A549 (cell line): ENCODE measurements at regions not wholly inside any gene's neighbourhood (a gene's known extent, or its start where the extent isn't known, plus 50 kb on each side); places are given as distances from the start of the nearest gene placed in this dataset.

ENCODE experiments used
- CEBPB ChIP-seq, 2 experiments: fragments of >200 bp in 1 of 2; sonication (Bioruptor Twin) in 1 of 2; formaldehyde crosslinking in 1 of 2; IDR thresholded peaks; 2 replicates each; pipeline ENCODE4 v1.6.1; 2012 to 2016
- CHD4 ChIP-seq: fragments of 200-600 bp; sonication (generic); IDR thresholded peaks from 2 replicates; pipeline ENCODE4 v1.6.1; 2016; ENCODE audit warnings: antibody characterized with exemption, mild to moderate bottlenecking, borderline replicate concordance
- CTCF ChIP-seq: fragments of >200 bp; sonication (Bioruptor Twin); formaldehyde crosslinking; IDR thresholded peaks from 3 replicates; pipeline ENCODE4 v1.5.1; 2016
- EP300 ChIP-seq, 2 experiments: fragments of >200 bp; sonication (Bioruptor Twin); formaldehyde crosslinking; IDR thresholded peaks; 2 replicates in 1 of 2; 3 replicates in 1 of 2; pipeline ENCODE4 v1.6.1; 2016 to 2017
- MAFK ChIP-seq: fragments of 450-650 bp; IDR thresholded peaks from 2 replicates; pipeline ENCODE4 v1.6.1; 2014; ENCODE audit not compliant: partially characterized antibody
- POLR2A ChIP-seq: IDR thresholded peaks from 2 replicates; pipeline ENCODE4 v1.6.1; 2012; ENCODE audit warnings: mild to moderate bottlenecking, low read length
- RCOR1 ChIP-seq: fragments of 150-350 bp; IDR thresholded peaks from 2 replicates; pipeline ENCODE4 v1.6.1; 2014; ENCODE audit warnings: antibody characterized with exemption, low read length, low read depth
- REST ChIP-seq: fragments of 200-600 bp; sonication (generic); IDR thresholded peaks from 2 replicates; pipeline ENCODE4 v1.6.1; 2016; ENCODE audit warnings: antibody characterized with exemption, mild to moderate bottlenecking, moderate library complexity
- ZC3H11A ChIP-seq: fragments of 450-650 bp; IDR thresholded peaks from 2 replicates; pipeline ENCODE4 v1.6.1; 2014; ENCODE audit warnings: antibody characterized with exemption, mild to moderate bottlenecking

- no peak for TF ChIP-seq CHD4
- TF ChIP-seq POLR2A, result no peak
- TF ChIP-seq CTCF, result no peak
- no peak for TF ChIP-seq REST
- TF ChIP-seq EP300 (IDR thresholded peaks at IDR 0.05), result no peak
- no peak for TF ChIP-seq MAFK
- no peak for TF ChIP-seq CEBPB (IDR thresholded peaks at IDR 0.05)
- no peak for TF ChIP-seq ZC3H11A
- TF ChIP-seq RCOR1, result no peak
These were observed 531.2 kb upstream of the SMIM21 start for GRCh38 chr18:75958683-75959082.
